ENCODE measurements at regions not wholly inside any gene's neighbourhood (a gene's known extent, or its start where the extent isn't known, plus 50 kb on each side); places are given as distances from the start of the nearest gene placed in this dataset.
A peak's percentile ranks its signal among the peaks of the same experiment; 100 is the strongest.
"Not testable (repeated sequence)": the region's sequence is repeated elsewhere in the genome, so short reads cannot be mapped to it uniquely, and the experiment has no call there.

DNA sequence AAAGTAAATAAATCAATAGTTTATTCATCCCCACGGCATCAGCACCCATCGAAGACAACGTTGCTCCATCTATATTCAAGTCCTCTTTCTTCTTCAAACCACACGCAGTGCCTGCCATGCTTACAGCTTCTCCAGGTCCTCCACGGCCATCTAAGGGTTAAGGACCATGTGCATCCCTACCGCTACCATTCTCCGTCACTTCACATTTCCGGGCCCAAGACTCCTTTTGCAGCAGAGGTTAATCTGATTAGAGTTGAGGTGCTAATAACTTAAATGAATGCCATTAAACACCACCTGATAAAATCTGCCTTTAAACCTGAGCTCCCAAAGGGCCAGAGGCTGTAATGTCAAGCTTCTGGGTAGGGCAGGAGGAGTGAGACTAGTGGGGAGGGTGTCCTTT, 79.7 kb upstream of the CCND2 start:
- no peak for DNase-seq (ENCODE audit: low read depth in 4 of 4, low spot score in 3 of 4)

DNA sequence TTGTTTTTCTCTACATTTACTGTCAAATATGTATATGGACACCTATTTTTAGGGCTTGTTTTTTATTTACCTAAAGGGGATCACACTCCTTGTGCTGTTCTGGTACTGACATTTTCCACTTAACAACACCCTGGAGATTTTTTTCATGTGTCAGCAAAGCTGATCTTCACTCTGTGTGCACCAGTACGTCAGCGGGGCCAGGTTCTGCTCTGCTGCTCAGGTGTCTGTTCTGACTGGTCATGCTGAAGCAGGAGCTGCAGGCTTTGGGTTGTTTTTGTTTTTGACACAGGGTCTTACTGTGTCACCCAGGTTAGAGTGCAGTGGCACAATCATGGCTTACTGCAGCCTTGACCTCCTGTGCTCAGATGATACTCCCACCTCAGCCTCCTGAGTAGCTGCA, 81.9 kb upstream of the CCND2 start:
- no peak for DNase-seq (ENCODE audit: low read depth in 4 of 4, low spot score in 3 of 4)

DNA sequence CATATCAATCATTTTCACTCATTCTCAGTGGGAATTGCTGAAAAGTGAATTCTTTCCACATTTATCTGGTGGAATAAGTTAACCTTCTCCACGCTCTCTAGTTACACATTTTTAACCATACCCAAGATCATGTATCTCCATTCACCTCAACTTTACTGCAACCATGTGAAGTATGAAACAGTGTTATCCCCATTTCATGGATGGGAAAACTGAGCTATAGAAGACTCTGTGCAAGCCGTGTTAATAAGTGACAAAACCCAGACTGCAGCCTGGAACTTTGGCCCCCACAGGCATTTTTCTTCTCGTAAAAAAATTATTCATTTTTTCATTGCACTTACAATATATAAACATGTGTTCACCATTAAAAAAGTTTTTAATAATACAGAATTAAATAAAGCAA, 82.4 kb upstream of the CCND2 start:
- no peak for DNase-seq (ENCODE audit: low read depth in 4 of 4, low spot score in 3 of 4)

DNA sequence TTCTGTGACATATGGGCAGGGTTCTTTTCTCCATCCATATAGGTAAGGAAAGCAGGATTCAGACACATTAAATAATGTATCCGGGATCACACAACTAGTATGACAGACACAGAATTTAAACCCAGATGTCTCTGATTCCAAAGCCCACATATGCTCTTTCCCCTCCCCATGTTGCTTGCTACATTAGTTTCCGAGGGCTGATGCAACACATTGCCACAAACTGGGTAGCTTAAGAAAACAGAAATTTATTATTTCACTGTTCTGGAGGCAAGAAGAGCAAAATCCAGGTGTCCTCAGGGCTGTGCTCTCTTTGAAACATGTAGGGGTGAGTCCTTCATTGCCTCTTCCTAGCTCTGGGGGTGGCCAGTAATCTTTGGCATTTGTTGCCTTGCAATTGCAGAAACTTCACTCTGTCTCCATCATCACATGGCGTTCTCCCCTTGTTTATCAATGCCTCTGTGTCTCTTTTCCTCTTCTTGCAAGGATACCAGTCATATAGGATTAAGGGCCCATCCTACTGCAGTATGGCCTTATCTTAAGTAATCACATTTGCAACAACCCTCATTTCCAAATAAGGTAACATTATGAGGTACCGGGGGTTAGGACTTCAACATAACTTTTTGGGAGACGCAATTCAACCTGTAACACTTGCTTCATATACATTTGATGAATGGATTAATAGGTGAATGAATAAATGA, 83.0 kb upstream of the CCND2 start:
- no peak for DNase-seq (ENCODE audit: low read depth in 4 of 4, low spot score in 3 of 4)

DNA sequence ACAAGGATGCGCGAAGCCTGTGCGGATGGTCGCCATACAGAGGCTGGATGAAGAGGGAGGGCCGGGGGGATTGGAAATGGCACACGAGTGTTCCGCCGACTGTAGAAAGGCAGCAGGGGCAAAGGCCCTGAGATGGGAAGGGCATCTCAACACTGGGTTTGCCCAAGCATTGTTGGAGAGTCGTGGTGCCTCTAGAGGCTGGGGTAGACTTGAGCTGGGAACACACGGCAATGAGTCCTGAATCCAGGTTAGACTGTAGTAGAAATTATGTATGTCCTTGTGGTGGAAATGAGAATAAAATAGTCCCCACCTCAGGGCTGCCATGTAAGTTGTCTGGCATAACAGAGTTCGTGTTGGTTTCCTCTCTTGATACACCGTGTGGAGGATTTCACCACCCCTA, 83.8 kb upstream of the CCND2 start:
- no peak for DNase-seq (ENCODE audit: low read depth in 4 of 4, low spot score in 3 of 4)

DNA sequence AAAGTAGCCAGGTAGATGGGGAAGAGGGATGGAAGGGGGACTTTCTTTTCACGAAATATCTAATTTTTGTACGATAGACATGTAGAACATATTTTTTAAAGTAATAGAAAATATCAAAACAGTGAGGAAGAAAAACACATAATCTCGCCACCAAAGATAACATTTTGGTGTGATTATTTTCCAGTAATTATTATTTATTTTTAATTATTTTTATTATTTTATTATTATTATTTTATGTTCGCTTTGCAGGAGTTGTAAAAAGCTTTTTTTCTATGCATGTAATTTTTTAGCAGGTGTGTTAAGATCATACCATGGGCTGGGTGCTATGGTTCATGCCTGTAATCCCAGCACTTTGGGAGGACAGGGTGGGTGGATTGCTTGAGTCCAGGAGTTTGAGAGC, 85.6 kb upstream of the CCND2 start:
- no peak for DNase-seq (ENCODE audit: low read depth in 4 of 4, low spot score in 3 of 4)

DNA sequence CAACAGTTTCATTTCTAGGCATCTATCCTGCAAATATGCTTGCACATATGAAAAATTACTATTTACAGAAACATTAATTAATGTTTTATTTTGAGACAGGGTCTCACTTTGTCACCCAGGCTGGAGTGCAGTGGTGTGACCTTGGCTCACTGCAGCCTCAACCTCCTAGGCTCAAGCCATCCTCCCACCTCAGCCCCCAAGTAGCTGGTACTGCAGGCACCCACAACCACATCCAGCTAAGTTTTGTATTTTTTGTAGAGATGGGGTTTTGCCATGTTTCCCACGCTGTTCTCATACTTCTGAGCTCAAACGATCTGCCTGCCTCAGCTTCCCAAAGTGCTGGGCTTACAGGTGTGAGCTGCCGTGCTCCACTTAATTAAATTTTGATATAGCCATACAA, 86.2 kb upstream of the CCND2 start:
- not testable (repeated sequence) for DNase-seq (ENCODE audit: low read depth in 4 of 4, low spot score in 3 of 4)

DNA sequence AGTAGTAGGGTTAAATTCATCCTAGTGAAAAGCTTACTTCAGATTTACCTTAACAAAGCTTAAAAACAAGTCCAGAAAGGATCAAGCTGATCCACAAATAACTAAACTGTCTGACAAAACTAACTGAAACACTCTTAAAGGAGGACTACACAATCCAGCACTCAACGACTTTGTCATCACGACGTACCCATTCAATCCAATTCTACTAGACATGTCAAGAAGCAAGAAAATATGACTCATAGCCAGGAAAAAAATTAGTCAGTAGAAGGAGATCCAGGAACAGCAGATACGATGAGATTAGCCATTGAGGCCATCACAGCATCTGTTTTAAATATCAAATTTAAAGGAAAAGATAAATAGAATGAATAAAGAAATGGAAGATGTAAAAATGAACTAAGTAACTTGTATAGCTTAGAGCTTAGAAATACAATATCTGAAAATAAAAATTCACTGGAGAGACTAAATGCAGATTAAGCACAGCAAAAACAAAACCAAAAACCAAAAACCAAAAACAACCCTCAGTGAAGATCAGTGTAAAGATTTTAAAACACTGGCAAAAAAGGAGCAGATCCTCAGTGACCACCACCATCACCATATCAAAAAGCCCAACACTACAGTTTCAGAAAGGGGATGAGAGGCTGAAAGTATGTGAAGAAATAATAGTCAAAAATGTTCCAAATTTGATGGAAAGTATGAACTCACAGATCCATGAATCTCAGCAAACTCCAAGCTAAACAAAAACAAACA, 95.0 kb upstream of the CCND2 start:
- no peak for DNase-seq (ENCODE audit: low read depth in 4 of 4, low spot score in 3 of 4)

DNA sequence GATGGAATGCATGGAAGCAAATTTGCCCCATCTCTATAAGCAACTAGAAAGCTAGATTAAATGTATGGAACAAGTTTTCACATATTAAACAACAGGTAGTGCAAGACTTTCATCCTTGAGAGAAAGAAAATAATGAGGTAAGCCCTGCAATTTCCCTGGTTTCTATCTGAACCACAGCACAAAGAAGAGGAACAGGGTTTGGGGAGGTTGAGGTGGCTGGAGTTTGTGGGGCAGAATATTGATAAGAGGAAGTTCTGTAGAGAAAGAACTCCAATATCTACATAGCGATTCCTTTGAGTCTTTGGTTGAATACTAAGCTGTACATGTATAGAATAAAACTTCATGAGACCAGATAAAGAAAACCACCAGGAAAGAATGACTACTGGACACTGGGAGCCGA, 96.3 kb upstream of the CCND2 start:
- no peak for DNase-seq (ENCODE audit: low read depth in 4 of 4, low spot score in 3 of 4)

DNA sequence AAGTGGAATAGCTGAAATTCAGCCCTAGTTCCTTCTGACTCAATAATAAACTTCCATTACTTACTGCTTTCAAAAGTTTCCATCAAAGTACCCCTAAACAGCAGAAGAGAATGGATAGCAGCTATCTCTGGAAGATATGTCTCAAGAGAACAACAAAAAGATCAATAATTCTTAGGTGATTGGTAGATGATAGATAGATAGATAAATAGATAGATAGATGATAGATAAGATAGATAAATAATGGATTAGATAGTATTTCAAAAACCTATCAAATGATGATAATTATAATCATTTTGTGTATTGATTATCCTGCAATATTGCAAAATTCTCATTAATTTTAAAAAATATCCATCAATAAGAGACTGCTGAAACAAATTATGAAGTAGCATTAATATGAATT, 97.4 kb upstream of the CCND2 start:
- no peak for DNase-seq (ENCODE audit: low read depth in 4 of 4, low spot score in 3 of 4)

DNA sequence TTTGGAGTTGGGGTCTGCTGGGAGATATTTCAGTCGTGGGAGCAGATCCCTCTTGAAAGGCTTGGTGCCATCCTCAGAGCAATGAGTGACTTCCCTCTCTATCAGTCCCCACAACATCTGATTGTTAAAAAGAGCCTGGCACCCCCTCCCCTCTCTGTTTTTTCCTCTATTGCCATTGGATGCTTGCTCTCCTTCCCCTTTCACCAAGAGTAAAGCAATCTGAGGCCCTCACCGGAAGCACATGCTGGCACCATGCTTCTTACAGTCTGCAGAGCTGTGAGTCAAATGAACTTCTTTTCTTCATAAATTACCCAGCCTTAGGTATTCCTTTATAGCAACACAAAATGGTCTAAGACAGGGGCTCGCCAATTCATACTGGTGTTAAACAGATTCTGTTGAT, 99.1 kb upstream of the CCND2 start:
- DNase-seq (ENCODE audit: low read depth in 4 of 4, low spot score in 3 of 4), result no peak

DNA sequence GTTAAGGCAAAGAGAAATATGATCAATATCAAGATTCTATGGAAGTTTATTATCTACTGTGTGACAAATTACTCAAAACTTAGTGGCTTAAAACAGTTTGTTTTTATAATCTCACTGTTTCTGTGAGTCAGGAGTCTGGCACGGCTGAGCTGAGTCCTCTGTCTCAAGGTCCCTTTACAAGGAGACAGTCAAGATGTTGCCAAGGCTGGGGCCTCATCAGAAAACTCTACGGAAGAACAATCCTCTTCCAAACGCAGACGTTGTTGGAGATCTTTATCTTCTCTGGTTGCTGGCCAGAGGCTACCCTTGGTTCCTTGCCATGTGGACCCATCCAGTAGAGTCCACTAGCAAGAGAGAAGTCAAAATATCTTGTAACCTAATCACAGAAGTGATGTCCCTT, 100.6 kb upstream of the CCND2 start:
- no peak for DNase-seq (ENCODE audit: low read depth in 4 of 4, low spot score in 3 of 4)

DNA sequence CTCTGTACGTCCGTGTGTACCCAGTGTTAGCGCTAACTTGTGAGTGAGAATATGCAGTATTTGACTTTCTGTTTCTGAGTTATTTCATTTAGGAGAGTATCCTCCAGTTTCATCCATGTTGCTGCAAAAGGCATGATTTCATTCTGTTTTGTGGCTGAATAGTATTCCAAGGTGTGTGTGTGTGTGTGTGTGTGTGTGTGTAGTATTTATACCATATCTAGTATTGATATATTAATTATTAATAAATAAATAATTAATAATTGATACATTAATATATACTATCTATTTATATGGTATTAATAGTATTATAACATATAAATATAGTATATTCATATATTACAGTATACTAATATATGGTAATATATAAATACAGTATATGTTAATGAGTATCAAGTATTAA, 101.8 kb upstream of the CCND2 start:
- DNase-seq (ENCODE audit: low read depth in 4 of 4, low spot score in 3 of 4), result no peak

DNA sequence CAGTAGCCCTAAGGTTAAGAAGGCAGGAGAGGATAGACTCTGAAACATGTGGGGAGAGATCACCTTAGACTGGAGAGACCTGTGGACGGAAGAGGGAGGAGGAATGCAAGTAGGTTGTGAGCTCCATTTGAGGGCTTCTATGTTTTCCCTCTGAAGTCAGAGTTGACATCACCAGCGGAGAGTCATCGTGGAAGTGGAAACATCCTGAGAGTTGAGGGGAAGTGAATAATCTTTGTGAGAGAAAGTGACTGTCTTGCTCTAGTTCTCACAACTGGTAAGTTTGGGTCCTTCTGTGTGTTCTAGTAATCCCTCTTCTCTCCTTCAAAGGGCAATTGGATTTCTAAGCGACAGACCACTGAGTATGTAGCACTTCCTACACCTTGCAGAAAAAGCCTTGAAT, 103.6 kb upstream of the CCND2 start:
- no peak for DNase-seq (ENCODE audit: low read depth in 4 of 4, low spot score in 3 of 4)

DNA sequence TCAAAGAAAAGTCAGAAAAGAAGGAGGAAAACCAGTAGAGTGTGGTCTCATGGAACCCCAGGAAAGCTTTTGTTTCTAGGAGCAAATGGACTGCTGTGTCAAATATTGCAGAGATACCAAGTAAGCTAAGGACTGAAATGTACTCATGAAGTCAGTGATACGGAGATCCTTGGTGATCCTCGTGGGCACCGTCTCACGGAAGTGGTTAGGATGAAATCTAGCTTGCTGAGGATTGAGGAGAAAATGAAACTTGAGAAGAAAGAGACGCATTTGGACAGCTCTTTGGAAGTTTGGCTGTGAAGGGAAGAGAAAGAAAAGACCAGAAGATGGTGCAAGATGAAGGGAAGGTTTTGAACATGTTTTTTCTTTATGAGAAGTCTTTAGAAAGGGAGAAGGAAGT, 104.0 kb upstream of the CCND2 start:
- DNase-seq (ENCODE audit: low read depth in 4 of 4, low spot score in 3 of 4), result no peak

DNA sequence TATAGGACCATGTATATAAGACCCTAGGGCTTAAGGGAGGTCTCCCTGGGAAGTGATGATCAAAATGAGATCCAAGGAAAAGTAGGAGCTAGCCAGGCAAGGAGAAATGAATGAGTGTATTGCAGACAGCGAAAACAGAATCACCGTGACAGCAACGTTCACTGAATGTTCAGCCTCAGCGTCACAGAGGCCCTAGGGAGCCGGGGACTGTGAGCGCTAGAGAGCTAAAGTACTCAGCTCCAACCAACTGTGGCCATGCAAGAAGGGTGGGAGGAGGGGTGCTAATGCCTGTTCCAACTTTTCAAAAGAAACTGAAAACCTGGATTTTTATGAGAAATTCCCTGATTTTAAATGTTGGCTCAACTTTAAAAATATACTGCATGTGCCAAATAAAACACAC, 105.5 kb upstream of the CCND2 start:
- no peak for DNase-seq (ENCODE audit: low read depth in 4 of 4, low spot score in 3 of 4)

DNA sequence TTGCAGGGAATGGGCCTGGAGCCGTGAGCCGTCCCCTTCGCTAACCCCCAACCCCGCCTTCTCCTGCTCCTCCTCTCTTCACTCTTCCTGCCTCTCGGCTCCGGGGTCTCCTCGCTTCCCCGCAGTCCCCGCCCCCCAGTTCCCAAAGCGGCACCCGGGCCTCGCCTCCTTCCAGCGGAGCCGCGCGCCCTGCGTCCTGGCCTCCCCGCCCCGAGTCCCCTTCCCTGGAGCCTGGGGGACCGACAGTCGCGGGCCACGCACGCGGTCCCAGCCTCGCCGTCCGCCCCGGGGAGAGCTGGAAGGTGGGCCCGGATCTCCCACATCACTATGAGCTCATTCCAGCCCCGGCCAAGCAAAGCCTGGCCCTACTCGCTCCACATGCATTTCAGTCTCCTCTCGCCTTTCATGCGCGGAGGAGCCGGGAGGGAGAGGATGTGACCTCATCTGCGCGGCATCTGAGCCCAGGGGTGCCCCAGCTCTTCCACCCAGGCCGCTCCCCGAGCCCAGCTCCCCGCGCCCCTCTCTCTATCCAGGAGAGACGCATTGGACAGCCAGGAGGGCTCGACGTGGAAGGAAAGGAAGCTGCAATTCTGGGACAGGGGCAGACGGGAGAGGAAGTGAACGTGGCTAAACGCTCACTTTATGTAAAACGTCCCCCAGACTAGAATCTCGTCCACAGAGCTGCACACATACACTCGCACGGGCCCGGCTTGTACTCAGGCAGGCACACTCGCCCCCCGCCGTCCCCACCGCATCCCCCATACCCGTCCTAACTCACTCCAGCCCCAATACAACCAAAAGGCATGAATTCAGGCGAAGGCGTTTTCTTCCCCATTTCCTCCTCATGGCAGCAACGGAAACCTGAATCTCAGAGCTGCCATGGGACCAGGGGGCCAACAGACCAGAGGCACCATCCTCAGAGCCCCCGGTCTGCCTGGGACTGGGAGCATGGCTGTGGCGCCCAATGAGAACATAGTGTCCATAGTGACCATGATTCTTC, 108.7 kb upstream of the CCND2 start:
- peak; percentile 53 to 74 (median 70) for DNase-seq (ENCODE audit: low read depth in 4 of 4, low spot score in 3 of 4)

DNA sequence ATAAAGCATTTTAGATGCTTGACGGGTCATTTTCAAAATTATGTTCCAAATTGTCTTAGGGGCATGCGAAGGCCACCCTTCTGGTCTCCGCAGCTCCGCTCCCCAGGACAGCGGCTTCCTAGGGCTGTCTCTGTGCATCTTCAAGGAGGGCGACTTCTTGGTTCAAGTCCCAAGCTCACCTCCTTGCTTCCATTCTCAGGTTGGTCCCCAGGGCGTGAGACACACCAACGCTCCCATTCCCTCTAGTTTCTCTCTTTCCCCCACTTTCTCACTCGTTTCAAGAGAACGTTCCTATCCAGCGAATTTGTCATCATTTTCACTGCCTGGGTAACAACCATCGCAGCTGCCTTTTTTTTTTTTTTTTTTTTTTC, 109.4 kb upstream of the CCND2 start:
- DNase-seq (ENCODE audit: low read depth in 4 of 4, low spot score in 3 of 4), result no peak

DNA sequence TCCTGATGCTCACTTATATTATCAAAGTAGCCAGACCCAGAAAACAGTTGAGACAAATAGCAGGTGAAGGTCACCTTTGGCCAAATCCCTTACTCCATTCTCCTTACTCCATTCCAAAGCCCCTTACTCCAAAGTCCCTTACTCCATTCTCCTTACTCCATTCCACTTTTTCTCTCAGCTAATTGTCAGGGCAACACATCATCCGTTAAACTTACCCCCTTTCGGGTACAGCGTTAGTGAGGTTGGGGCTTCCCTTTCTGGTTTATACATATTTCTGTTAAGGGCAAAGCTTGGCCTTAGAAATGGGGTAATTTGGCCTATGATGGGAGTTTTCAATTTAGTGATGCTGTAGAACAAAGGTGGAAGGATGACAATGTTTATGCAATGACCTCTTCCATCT, 111.8 kb upstream of the CCND2 start:
- DNase-seq (ENCODE audit: low read depth in 4 of 4, low spot score in 3 of 4), result no peak

DNA sequence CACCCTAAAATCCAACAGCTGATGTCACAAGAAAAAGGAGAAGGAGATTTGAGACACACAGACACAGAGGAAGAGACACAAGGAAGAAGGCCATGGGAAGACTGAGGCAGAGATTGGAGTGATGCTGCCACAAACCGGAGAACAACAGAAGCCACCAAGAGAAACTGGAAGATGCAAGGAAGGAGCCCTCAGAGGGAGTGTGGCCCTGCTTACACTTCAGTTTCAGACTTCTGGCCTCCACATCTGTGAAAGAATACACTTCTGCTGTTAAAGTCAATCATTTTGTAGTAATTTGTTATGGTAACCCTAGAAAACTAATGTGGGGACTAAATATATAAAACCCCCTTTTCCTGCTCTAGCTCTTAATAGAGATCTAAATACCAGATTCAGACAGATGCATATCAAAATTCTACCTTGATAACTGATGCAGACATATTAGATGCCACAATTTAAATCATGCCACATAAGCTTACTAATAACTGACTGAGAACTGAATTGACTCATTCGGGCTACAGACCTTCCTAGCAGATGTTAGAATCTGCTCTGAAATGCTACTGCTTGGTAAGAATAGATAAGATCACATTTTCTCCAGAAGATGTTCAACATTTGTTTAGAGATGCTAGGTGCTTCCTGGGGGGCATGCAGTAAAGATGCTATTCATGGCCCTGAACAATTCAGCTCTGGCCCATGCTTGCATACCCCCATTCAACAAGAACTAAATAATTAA, 113.1 kb upstream of the CCND2 start:
- DNase-seq (ENCODE audit: low read depth in 4 of 4, low spot score in 3 of 4), result no peak

DNA sequence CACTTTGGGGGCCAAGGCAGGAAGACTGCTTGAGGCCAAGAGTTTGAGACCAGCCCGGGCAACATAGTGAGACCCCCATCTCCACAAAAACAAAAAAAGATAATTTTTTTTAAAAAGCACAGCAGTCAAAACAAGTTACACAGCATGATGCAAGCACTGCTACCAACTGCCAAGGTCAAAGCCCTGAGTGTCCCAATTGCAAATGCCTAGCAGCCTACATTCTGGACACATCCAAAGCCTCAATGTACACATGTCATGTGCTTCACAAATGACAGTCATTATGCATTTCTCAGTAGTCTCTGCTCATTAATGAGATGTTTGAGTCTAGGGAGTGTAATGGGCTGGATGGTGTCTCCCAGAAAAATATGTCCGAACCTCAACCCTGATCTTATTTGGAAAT, 113.7 kb upstream of the CCND2 start:
- DNase-seq (ENCODE audit: low read depth in 4 of 4, low spot score in 3 of 4), result no peak

All from left renal pelvis (tissue), 4 donors.